ENCODE measurements at regions not wholly inside any gene's neighbourhood (a gene's known extent, or its start where the extent isn't known, plus 50 kb on each side); places are given as distances from the start of the nearest gene placed in this dataset.
"Not testable (repeated sequence)": the region's sequence is repeated elsewhere in the genome, so short reads cannot be mapped to it uniquely, and the experiment has no call there.

- DNase-seq = no peak
Measured at GRCh38 chr1:165147799-165148198, 208.7 kb downstream of the LMX1A start.

DNA sequence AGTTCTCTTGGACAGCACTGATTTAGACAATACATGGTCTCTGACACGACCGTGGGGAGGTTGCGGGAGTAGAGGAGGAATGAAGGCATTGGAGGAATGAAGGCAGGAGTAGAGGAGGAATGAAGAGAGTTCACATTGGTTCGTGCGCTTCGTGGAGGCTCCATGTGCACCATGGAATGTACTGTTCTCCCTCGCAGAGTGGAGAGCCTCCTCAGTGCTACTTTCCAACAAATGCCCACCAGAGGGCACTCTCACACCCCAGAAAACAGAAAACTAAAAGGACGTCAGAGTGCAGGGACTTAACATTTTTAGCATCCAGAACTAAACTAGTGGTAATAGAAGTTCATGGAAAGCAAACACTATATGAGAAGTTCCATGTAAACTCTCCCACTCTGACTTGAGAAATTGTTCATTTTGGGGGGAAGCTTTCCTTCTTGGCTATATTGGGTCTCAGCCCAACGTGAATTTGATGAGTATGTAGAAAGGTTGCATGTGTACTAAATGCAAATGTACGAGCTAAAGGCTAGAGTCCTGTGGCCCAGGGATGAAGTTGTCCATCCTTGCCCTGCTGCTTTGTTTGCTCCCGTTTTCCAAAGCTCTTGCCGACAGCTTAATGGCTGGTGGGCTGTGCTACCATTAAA, 211.6 kb downstream of the LMX1A start:
- DNase-seq = peak in 1 of 2 donors; percentile 11

GRCh38 chr1:165143437-165144065, 213.0 kb downstream of the LMX1A start:
- DNase-seq = no peak

- DNase-seq = no peak
Measured at GRCh38 chr1:165138960-165139359, 217.6 kb downstream of the LMX1A start.

DNA sequence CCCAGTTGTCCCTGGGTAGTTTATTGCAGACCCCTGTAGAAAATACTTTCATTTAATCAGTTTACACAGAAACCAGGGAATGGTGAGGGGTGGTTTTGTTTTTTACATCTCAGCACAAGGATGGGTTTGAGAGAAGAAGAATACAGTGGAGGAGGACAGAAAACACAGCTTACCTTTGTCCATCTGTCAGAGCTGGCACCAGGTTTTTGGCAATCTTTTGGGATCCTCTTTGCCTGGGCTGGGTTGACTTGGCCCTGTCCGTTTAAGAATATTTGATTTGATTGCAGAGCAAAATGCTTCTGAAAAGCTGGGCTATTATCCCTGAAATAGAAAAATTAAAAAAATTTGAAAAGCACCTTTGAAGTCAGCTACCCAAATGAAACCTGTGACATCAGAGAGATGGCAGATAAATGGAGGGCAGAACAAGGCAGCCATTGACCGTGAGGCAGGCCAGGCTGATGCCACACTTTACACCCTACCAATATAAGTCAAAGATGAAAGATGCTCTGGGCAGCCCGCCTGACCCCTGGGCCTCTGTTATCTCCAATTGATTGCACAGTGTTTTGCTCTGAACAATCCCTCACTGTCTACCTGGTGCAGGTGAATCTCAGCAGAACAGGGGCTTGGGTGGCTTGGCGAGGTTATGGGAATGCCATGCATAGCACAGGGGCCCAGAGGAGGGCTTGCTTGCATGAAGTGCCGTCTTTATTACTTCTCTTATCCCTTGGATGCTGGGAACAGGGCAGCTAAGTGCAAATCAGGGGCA, 218.8 kb downstream of the LMX1A start:
- DNase-seq = no peak

GRCh38 chr1:165134431-165134830, 222.1 kb downstream of the LMX1A start:
- no peak for DNase-seq

- DNase-seq = no peak
Measured at GRCh38 chr1:165129568-165130164, 226.8 kb downstream of the LMX1A start.

- DNase-seq = no peak
Measured at GRCh38 chr1:165124772-165125171, 231.7 kb downstream of the LMX1A start.

DNA sequence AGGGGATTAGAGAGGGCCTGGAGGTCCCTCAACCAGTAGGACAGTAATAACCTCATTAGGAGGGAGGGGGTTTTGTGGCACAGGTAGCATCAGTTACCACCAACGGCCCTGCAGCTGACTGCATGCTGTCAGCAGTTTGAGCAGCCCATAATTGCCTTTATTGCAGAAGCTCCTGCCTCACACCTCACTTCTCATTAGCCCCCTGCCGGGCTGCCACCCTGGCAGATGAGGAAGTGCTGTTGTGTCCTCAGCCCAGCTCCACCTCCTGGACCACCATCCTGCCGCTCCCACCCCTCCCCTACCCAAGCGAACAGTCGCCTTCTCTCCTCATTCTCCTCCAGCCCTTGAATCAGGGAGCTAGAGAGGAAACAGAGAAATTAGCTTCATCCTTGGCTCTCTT, 237.4 kb downstream of the LMX1A start:
- DNase-seq = no peak

GRCh38 chr1:165117482-165117881, 239.0 kb downstream of the LMX1A start:
- DNase-seq = no peak

DNA sequence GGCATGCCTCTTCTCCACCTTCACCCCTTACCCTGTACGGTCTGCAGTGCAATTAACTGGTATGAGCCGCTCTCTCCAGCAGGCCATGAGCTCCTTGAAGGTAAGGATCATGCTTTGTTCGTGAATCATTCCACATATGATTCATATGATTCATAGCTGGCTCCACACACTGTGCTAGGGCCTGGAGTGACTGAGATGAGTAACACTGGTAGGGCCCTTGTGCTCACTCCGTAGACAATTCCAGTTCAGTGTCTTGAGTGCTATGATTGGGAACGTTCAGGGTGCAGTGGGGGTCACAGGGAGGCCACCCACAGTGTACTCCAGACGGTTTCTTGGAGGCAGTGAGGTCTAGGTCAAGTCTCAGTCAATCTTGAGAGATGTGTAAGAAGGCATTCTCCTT, 239.8 kb downstream of the LMX1A start:
- DNase-seq = no peak

GRCh38 chr1:165116171-165116570, 240.3 kb downstream of the LMX1A start:
- no peak for DNase-seq

GRCh38 chr1:165114889-165115285, 241.6 kb downstream of the LMX1A start:
- DNase-seq = no peak

GRCh38 chr1:165114022-165114888, 242.3 kb downstream of the LMX1A start:
- no peak for DNase-seq

DNA sequence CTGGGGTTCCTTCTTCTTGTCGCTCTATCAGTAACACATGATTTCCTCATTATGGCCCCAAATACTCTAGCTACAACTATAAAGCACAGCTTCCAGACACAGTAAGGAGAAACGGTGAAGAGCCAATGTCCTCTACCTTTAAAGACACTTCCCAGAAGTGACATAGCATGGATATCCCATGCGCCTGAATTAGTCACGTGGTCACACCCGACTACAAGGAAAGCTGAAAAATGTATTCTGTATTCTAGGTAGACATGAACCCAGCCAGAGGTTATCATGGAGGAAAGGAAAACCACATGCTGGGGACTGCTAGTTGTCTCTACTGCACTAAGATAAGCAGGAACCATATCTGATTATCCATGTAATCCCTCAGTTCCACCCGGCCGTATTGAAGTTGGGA, 244.3 kb downstream of the LMX1A start:
- no peak for DNase-seq

DNA sequence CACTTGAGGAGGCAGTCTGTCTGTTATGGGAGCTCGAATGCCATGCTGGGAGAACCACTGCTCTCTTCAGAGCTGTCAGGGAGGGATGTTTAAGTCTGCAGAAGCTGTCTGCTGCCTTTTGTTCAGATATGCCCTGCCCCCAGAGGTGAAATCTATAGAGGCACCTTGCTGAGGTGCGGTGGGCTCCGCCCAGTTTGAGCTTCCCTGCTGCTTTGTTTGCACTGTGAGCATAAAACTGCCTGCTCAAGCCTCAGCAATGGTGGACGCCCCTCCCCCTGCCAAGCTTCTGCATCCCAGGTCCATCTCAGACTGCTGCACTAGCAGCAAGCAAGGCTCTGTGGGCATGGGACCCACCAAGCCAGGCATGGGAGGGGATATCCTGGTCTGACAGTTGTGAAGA, 247.5 kb downstream of the LMX1A start:
- no peak for DNase-seq

- DNase-seq = not testable (repeated sequence)
Measured at GRCh38 chr1:165092542-165093162, 263.9 kb downstream of the LMX1A start.

DNA sequence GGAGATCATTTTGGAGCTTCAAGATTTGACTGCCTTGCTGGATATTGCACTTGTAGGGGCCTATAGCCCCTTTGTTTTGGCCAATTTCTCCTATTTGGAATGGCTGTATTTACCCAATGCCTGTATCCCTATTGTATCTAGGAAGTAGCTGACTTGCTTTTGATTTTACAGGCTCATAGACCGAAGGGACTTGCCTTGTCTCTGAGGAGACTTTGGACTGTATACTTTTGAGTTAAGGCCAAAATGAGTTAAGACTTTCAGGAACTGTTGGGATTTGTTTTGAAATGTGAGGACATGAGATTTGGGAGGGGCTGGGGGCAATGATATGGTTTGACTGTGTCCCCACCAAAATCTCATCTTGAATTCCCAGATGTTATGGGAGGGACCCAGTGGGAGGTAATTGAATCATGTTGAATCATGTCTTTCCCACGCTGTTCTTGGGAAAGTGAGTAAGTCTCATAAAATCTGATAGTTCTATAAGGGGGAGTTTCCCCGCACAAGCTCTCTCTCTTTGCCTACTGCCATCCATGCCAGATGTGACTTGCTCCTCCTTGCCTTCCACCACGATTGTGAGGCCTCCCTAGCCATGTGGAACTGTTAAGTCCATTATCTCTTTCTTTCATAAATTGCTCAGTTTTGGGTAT, 276.1 kb downstream of the LMX1A start:
- no peak for DNase-seq

DNA sequence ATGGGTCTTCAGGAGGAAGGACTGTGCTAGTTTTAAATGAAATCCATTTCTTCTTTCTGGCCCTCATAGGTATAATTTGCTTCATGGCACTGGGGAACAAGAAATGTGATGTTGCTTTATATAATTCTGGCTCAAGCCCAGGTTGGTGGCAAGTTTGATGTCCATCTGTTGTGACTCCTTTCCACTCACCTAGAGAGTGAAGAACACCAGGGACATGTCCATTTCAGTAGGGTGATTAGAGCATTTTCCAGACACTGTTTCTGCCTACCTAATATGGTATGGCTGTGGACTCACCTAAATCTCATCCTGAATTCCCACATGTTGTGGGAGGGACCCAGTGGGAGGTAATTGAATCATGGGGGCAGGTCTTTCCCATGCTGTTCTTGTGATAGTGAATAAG, 278.1 kb downstream of the LMX1A start:
- DNase-seq = no peak

DNA sequence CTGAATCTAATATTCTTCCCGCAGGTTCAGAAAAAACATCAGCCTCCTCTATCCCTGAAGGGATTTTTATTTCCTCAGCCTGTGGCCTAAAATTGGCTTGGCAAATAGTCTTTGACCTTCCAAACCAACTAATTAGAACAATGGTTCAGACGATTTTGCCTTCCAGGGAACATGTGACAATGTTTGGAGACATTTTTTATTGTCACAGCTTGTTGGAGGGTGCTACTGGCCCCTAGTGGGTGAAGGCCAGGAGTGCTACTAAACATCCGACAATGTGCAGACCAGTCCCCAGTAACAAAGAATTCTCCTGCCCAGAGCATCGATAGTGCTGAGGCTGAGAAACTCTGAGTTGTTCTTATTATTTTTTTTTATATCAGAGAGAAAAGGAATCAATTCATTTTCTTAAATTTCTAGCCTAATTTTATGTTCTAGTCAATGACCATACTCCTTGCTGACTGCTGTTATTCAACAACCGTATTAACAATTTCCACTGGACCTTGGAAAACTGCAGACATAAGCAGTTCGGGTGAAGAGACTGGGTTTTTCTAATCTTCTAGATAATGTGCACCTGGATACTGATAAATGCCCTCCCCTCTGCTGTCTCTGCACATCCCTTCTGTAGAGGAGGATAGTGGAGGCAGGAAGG, 280.7 kb downstream of the LMX1A start:
- DNase-seq = no peak

All from CD4-positive, alpha-beta T cell treated with Interleukin-1 beta for 1 hour (primary cell).